ENCODE measurements at regions not wholly inside any gene's neighbourhood (a gene's known extent, or its start where the extent isn't known, plus 50 kb on each side); places are given as distances from the start of the nearest gene placed in this dataset.

DNA sequence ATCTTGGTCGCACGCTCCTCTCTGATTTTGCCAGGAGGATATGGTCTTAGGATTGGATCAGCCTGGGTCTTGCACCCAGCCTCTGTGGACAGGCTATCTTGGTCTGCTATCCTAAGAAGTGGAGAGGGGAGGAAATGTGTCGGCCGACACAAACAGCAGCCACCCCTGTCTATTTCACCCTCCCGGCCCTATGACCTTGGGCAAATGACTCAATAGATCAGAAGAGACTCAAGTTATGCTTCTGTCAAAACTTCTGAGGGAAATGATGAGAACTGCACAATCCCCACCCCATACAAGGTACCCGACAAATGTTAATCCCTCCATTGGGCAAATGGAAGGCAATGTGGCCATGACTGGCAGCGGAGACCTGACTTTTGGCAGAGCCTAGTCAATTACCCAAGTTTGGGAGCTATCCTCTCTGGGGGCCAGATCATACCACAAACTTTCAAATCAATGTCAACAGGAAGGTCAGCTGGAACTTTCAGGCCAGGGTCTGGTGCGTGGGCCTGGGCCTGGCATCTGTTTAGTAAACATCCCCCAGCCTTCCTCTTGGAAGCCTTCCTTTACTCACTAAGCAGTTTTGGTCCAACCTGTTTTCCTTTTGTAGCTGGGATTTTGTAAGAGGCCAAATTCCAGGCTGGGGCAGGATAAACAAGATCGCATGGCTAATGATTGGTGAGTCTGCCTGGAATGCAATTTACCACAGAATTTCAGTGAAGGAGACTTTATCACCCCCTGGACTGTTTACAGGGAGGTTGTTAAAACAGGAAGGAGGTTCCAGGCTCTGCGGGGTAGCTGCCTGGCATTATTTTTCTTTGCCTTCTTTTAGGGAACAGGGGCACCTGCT lies 64.2 kb upstream of the CPEB4 start:
- TF ChIP-seq, protein P1, sequence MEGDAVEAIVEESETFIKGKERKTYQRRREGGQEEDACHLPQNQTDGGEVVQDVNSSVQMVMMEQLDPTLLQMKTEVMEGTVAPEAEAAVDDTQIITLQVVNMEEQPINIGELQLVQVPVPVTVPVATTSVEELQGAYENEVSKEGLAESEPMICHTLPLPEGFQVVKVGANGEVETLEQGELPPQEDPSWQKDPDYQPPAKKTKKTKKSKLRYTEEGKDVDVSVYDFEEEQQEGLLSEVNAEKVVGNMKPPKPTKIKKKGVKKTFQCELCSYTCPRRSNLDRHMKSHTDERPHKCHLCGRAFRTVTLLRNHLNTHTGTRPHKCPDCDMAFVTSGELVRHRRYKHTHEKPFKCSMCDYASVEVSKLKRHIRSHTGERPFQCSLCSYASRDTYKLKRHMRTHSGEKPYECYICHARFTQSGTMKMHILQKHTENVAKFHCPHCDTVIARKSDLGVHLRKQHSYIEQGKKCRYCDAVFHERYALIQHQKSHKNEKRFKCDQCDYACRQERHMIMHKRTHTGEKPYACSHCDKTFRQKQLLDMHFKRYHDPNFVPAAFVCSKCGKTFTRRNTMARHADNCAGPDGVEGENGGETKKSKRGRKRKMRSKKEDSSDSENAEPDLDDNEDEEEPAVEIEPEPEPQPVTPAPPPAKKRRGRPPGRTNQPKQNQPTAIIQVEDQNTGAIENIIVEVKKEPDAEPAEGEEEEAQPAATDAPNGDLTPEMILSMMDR (IDR thresholded peaks at IDR 0.05; ENCODE audit: low read length), result no peak
- TF ChIP-seq EZH2 (optimal IDR thresholded peaks at IDR 0.05; ENCODE audit: low read depth, low read length), result no peak
